ENCODE measurements at regions not wholly inside any gene's neighbourhood (a gene's known extent, or its start where the extent isn't known, plus 50 kb on each side); places are given as distances from the start of the nearest gene placed in this dataset.

GRCh38 chr1:216805233-216805632 is 82.0 kb upstream of the ESRRG start:
- TF ChIP-seq RAD21 (IDR thresholded peaks at IDR 0.05), result no peak
- no peak for TF ChIP-seq TAF1 (conservative IDR thresholded peaks at IDR 0.05)
- TF ChIP-seq CTCF (IDR thresholded peaks at IDR 0.05; ENCODE audit: low read depth, low read length, missing input control), result no peak
- no peak for TF ChIP-seq JUND (IDR thresholded peaks at IDR 0.05)
- TF ChIP-seq YY1 (IDR thresholded peaks at IDR 0.05), result no peak
- TF ChIP-seq REST (IDR thresholded peaks at IDR 0.05), result no peak
- no peak for TF ChIP-seq FOXA2 (IDR thresholded peaks at IDR 0.05)
- TF ChIP-seq RXRA (IDR thresholded peaks at IDR 0.05), result no peak
